Brain microvascular endothelial cell (primary cell): ENCODE measurements at regions not wholly inside any gene's neighbourhood (a gene's known extent, or its start where the extent isn't known, plus 50 kb on each side); places are given as distances from the start of the nearest gene placed in this dataset.

Experiments used
- DNase-seq: peaks from one replicate; pipeline ENCODE4 v3.0.0-alpha.2; 2020
- H3K27ac ChIP-seq: fragments of 250-450 bp; sonication (Bioruptor Pico); 2 replicates; pipeline ENCODE4 v1.5.1; 2020; ENCODE audit warnings: mild to moderate bottlenecking, moderate library complexity
- H3K27me3 ChIP-seq: fragments of 250-450 bp; sonication (Bioruptor Pico); replicated peaks from 2 replicates; pipeline ENCODE4 v1.5.1; 2020; ENCODE audit warnings: mild to moderate bottlenecking
- H3K36me3 ChIP-seq: fragments of 250-450 bp; sonication (Bioruptor Pico); replicated peaks from 2 replicates; pipeline ENCODE4 v1.5.1; 2020; ENCODE audit warnings: mild to moderate bottlenecking
- H3K4me3 ChIP-seq: 2 replicates; pipeline ENCODE4 v1.5.1; 2011; ENCODE audit warnings: low read depth, mild to moderate bottlenecking, control low read depth, low read length, moderate library complexity
- CTCF ChIP-seq: IDR thresholded peaks from 2 replicates; pipeline ENCODE4 v1.5.1; 2011; ENCODE audit warnings: low read depth, mild to moderate bottlenecking, moderate library complexity, low read length, control low read depth, inconsistent platforms; ENCODE audit errors: missing control alignments
- in situ Hi-C: cut with HindIII; loops from 2 replicates; pipeline ENCODE4 v1.10.0; 2017; ENCODE audit warnings: low sequenced_read_pairs, low pct_ligation_motif_present

- in situ Hi-C loops: no loop called here
- TF ChIP-seq CTCF: no peak
- Histone ChIP-seq H3K27ac (no peak overlapping the region), H3K4me3 (no peak overlapping the region), H3K36me3 (no peaks in the 10 kb centered on the region), H3K27me3 (no peaks in the 10 kb centered on the region)
- DNase-seq: no peak
Measured at GRCh38 chr20:7657569-7657968, 282.7 kb downstream of the HAO1 start.

- no peak for TF ChIP-seq CTCF
Measured at GRCh38 chr20:7660165-7660564, 280.1 kb downstream of the HAO1 start.

GRCh38 chr20:7665376-7665775, 274.9 kb downstream of the HAO1 start:
- in situ Hi-C loops: no loop called here

More at GRCh38 chr20:7660165-7660564, 280.1 kb downstream of the HAO1 start:
- no peak overlapping the region for H3K27ac ChIP-seq
- H3K4me3 ChIP-seq: no peak overlapping the region
- no peaks in the 10 kb centered on the region for H3K27me3 ChIP-seq
- no peaks in the 10 kb centered on the region for H3K36me3 ChIP-seq
- in situ Hi-C loops: no loop called here
- DNase-seq: no peak

GRCh38 chr20:7667194-7667593, 273.1 kb downstream of the HAO1 start:
- TF ChIP-seq CTCF: no peak
- no peak overlapping the region for H3K27ac ChIP-seq
- DNase-seq: peak; percentile 32
- in situ Hi-C loops: no loop called here
- no peaks in the 10 kb centered on the region for H3K27me3 ChIP-seq
- H3K36me3 ChIP-seq: no peaks in the 10 kb centered on the region
- no peak overlapping the region for H3K4me3 ChIP-seq

More at GRCh38 chr20:7665376-7665775, 274.9 kb downstream of the HAO1 start:
- no peak for TF ChIP-seq CTCF
- Histone ChIP-seq H3K4me3 (no peak overlapping the region), H3K27me3 (no peaks in the 10 kb centered on the region), H3K36me3 (no peaks in the 10 kb centered on the region), H3K27ac (no peak overlapping the region)
- peak; percentile 18 for DNase-seq

- DNase-seq: no peak
- no peak overlapping the region for H3K4me3 ChIP-seq
- TF ChIP-seq CTCF: no peak
- H3K27me3 ChIP-seq: no peaks in the 10 kb centered on the region
- no peaks in the 10 kb centered on the region for H3K36me3 ChIP-seq
- no peak overlapping the region for H3K27ac ChIP-seq
- in situ Hi-C loops: no loop called here
Measured at GRCh38 chr20:7672571-7672970, 267.7 kb downstream of the HAO1 start.

- Histone ChIP-seq H3K4me3 (no peak overlapping the region), H3K27me3 (no peaks in the 10 kb centered on the region), H3K27ac (no peak overlapping the region), H3K36me3 (no peaks in the 10 kb centered on the region)
- in situ Hi-C loops: no loop called here
- DNase-seq: peak; percentile 64
- TF ChIP-seq CTCF: no peak
Measured at GRCh38 chr20:7673841-7674240, 266.4 kb downstream of the HAO1 start.
